SH-SY5Y (cell line): ENCODE measurements at regions not wholly inside any gene's neighbourhood (a gene's known extent, or its start where the extent isn't known, plus 50 kb on each side); places are given as distances from the start of the nearest gene placed in this dataset.

Experiments used
- GATA2 ChIP-seq: IDR thresholded peaks from 2 replicates; pipeline ENCODE4 v1.6.1; 2011; ENCODE audit warnings: mild to moderate bottlenecking, low read depth, low read length
- GATA3 ChIP-seq: IDR thresholded peaks from 2 replicates; pipeline ENCODE4 v1.6.1; 2011; ENCODE audit warnings: low read depth, mild to moderate bottlenecking, low read length, moderate library complexity

DNA sequence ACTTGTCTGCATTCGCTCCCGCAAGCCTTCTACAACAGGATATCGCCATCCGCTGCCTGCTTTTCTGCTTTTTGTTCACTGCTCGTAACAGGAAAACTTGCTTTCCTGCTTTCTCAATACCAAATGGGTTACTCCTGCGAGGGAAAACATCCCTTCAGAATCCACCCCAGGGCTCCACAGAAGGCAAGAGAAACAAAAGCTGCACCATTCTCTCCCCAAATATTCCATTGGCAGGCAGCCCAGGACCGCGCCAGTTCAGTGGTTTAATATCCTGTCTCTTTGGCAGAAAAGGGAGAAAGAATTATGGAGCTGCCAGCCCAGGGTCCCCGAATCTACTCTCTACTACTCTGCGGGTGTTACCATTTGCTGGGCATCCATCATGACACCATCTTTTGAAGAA, 84.7 kb upstream of the DOCK9 start:
- TF ChIP-seq GATA3: no peak

GRCh38 chr13:99063178-99063577, 85.3 kb upstream of the DOCK9 start:
- TF ChIP-seq GATA3 (no peak), GATA2 (no peak)

DNA sequence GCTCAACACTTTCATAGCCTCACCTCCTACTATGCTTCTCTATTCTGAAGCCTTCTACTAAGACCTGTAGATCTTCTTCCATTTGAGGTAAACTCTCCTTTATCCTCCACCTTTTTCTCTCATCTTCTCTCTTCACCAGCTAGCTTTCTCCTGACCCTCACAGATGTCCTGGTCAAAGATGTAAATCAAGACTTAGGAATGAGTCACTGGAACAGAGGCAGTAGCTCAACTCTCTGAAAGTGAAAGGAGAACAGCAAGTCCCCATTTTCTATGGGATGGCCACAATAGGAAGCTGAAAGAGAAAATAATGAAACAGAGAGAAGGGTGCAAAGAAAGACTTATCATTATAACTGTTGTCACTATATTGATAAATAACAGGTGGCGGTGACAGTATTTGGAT, 86.1 kb upstream of the DOCK9 start:
- TF ChIP-seq GATA2: no peak
- no peak for TF ChIP-seq GATA3

DNA sequence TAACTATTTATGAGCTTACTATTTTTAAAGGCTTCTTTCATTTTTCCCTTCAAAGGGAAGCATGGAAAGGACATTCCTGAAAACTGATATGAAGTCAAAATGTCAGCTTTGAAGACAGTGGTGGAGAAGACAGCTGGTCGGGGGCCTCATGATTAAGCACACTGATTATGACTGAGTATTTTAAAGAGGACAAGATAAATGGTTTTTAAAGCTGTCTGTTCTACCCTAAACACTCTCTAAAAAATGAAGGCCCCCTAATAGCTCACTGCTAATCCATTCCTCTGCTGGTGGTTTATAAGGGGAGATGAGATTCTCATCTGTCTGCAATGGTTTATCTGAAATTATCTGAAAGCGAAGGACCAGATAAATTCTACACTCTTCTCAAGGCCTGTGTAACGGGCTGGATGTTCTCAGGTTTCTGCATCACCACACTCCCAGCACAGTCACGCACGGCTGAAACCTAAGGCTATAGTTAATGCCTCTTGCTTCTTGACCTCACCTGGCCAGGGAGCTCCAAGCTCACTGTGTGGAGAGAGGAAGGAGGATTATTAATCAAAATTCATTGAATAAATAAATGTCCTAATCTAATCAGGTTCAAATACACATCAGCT, 86.9 kb upstream of the DOCK9 start:
- TF ChIP-seq GATA3 (no peak), GATA2 (no peak)

DNA sequence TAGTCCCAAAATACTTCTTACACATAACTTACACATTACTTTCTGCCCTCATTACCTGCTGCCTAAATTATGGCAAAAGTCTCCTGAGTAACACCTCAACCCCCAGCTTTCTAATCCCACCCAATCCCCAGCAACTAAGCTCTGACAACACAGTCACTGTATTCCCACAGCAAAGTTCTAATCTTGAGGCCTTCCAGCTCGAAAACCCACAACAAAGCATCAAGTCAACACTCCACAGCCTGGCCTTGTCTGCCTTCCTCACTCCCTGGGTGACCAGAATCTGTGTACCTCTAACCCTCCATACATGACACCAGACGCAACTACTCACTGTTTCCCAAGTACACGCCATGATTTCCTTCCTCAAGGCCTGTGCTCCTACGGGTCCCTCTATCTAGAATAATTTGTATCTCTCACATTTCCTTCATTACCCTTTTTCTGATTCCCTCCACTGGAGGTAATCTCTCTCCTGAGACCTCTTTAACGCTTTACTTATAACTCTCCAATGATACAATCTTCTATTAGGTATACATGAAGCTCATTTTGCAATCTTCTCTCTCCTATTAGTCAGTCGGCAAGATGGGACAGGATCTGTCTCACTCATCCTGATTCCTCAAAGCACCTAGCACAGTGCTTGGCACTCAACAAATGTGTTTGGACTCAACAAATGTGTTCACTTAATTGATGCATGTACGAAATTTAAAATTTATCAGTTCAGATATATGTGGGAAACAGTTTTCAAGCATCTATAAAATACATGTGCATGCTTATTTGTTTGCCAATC, 87.6 kb upstream of the DOCK9 start:
- TF ChIP-seq GATA2 (no peak), GATA3 (no peak)

- no peak for TF ChIP-seq GATA2
- TF ChIP-seq GATA3: no peak
These were observed 88.4 kb upstream of the DOCK9 start for GRCh38 chr13:99066219-99066618.

- TF ChIP-seq GATA3: no peak
- no peak for TF ChIP-seq GATA2
These were observed 89.5 kb upstream of the DOCK9 start for GRCh38 chr13:99067159-99067985.

GRCh38 chr13:99071211-99071610, 93.3 kb upstream of the DOCK9 start:
- no peak for TF ChIP-seq GATA2
- no peak for TF ChIP-seq GATA3

- no peak for TF ChIP-seq GATA2
These were observed 93.8 kb upstream of the DOCK9 start for GRCh38 chr13:99071666-99072065.

DNA sequence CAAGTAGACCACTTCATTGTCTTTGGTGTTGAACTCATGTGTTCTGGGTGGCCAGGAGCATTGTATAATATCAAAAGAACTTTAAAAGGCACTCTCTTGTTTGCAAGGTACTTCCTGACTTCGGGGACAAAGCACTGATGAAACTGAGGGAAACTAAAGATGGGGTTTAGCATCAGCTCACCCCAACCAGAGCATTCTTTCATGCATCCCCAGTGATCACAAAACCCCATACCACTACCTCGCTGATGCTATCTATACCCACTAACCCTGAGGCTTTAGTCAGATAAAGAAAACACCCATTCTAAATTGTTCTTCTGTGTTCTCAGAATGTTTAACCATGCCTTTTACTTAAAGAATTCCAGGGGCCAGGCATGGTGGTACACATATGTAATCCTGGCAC, 94.5 kb upstream of the DOCK9 start:
- TF ChIP-seq GATA3 (no peak), GATA2 (no peak)

GRCh38 chr13:99072941-99073340, 95.1 kb upstream of the DOCK9 start:
- TF ChIP-seq GATA3 (no peak), GATA2 (no peak)

GRCh38 chr13:99074693-99075092, 96.8 kb upstream of the DOCK9 start:
- TF ChIP-seq GATA2: no peak
- no peak for TF ChIP-seq GATA3

- no peak for TF ChIP-seq GATA2
These were observed 97.7 kb upstream of the DOCK9 start for GRCh38 chr13:99075268-99076191.

GRCh38 chr13:99078017-99078771, 100.3 kb upstream of the DOCK9 start:
- TF ChIP-seq GATA3 (no peak), GATA2 (no peak)

DNA sequence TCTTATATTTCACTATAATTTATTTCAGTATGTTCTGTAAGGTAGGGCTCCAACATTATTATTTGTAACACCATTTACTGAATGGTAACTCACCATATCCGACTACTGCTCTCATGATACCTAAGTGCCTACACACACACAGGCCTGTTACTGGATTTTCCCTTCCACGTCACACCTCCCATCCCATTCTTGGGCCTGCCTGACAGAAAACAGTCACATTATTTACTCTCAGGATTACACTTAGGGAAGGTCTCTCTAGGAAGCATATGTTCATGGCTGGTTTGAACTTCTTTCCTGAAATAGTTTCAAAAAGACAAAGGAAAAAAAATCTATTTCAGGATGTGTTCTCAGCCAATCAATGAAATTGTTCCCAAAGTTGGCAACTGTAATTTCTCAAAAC, 102.3 kb upstream of the DOCK9 start:
- TF ChIP-seq GATA2: no peak
- TF ChIP-seq GATA3: no peak
